Adrenal gland (tissue), 5 donors: ENCODE measurements at regions not wholly inside any gene's neighbourhood (a gene's known extent, or its start where the extent isn't known, plus 50 kb on each side); places are given as distances from the start of the nearest gene placed in this dataset.

Source experiments
- CTCF ChIP-seq, 6 experiments: fragments of 450-650 bp in 4 of 6; fragments of 200-600 bp in 2 of 6; sonication (generic) in 1 of 6; IDR thresholded peaks; 1 replicate in 5 of 6; 2 replicates in 1 of 6; pipeline versions ENCODE4 v1.5.1 to v1.8.0; 2016 to 2021; ENCODE audit warnings: antibody characterized with exemption in 6 of 6, mild to moderate bottlenecking in 2 of 6, moderate library complexity in 1 of 6
- POLR2A ChIP-seq, 2 donors: fragments of 450-650 bp; IDR thresholded peaks; one replicate each; pipeline ENCODE4 v1.6.1; 2017; ENCODE audit warnings: antibody characterized with exemption in 2 of 2, mild to moderate bottlenecking in 2 of 2, moderate library complexity in 1 of 2
- donor health status: DM: no; HTN: no; CAD: no.

GRCh38 chr6:26269531-26270485 is 95.2 kb upstream of the BTN3A2 start:
- TF ChIP-seq CTCF (IDR thresholded peaks at IDR 0.05) (no peak), POLR2A (IDR thresholded peaks at IDR 0.05) (no peak)
